GM12864 (cell line): ENCODE measurements at regions not wholly inside any gene's neighbourhood (a gene's known extent, or its start where the extent isn't known, plus 50 kb on each side); places are given as distances from the start of the nearest gene placed in this dataset.

ENCODE experiments used
- DNase-seq: peaks from one replicate; pipeline ENCODE4 v3.0.0-alpha.2; 2011; ENCODE audit warnings: low read depth
- H3K4me3 ChIP-seq: 2 replicates; pipeline ENCODE4 v1.5.1; 2011; ENCODE audit warnings: mild to moderate bottlenecking, low read depth, low read length, control low read depth
- TF ChIP-seq, protein P1 (sequence below): IDR thresholded peaks from 2 replicates; pipeline ENCODE4 v1.5.1; 2011; ENCODE audit warnings: low read depth, mild to moderate bottlenecking, moderate library complexity, low read length, control low read depth, inconsistent platforms; ENCODE audit errors: missing control alignments

DNA sequence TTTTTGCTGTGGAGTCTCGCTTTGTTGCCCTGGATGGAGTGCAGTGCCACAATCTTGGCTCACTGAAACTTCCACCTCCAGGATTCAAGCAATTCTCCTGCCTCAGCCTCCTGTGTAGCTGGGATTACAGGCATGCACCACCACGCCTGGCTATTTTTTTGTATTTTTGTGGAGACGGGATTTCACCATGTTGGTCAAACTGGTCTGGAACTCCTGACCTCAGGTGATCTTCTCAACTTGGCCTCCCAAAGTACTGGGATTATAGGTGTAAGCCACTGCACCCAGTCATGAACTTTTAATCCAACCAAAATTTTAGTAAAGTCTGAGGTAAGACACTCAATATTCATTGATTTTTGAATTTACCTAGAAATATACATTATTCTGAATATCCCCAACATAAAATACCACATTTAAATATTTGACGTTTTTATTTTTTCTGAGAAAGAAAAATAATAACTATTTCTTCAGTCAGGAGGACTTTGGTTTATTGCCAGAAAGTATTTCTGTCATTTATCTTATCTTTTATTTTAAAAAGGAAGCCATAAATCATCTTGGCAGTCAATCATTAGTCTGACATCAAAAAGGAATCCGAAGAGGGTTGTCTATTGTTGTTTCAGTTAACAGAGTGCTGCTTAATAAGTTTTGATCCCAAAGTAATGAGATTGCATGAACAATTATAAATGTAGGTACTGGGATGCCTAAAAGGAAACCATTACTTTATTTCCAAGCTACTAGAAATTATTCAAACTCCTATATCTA lies 102.2 kb upstream of the GRIA4 start:
- DNase-seq: no peak

DNA sequence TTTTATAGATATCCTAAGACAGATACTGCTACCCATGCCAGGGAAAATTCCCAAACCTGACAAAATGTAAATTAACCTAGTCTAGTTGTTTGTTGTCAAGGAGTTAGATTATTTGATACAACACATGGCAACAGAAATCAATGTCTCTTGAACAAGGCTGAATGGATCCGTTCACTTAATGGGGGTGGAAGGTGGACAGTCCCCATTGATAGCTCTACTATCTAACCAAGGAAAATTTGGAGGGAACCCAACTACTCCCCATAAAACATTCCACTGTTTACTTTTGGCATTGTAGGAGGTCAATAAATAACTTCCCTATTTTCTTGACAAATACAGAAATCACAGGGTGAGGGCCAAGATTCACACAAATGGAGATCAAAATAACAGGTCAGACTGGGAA lies 117.9 kb upstream of the GRIA4 start:
- H3K4me3 ChIP-seq: no peak overlapping the region
- TF ChIP-seq, protein P1, sequence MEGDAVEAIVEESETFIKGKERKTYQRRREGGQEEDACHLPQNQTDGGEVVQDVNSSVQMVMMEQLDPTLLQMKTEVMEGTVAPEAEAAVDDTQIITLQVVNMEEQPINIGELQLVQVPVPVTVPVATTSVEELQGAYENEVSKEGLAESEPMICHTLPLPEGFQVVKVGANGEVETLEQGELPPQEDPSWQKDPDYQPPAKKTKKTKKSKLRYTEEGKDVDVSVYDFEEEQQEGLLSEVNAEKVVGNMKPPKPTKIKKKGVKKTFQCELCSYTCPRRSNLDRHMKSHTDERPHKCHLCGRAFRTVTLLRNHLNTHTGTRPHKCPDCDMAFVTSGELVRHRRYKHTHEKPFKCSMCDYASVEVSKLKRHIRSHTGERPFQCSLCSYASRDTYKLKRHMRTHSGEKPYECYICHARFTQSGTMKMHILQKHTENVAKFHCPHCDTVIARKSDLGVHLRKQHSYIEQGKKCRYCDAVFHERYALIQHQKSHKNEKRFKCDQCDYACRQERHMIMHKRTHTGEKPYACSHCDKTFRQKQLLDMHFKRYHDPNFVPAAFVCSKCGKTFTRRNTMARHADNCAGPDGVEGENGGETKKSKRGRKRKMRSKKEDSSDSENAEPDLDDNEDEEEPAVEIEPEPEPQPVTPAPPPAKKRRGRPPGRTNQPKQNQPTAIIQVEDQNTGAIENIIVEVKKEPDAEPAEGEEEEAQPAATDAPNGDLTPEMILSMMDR: no peak
- no peak for DNase-seq

More for the DNA sequence above, 102.2 kb upstream of the GRIA4 start:
- TF ChIP-seq, protein P1: no peak
- H3K4me3 ChIP-seq: no peak overlapping the region

DNA sequence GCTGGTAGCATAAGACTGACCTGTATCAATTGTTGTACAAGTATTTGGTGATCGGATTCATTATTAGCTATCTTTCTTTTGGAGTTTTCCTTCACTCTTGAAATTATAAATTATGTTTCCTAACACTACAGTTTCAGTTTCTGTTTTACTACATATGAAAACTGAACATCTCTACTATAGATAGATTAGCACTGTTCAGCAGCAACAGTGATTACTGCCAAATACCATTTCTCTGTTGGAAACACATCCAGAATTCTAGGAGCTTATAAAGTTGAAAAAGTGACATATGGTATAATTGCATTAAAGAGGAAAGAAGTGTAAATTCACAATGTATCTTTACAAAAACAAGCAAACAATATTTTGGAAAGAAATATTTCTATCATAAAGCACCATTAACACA lies 118.5 kb upstream of the GRIA4 start:
- TF ChIP-seq, protein P1: no peak
- no peak for DNase-seq
- no peak overlapping the region for H3K4me3 ChIP-seq

DNA sequence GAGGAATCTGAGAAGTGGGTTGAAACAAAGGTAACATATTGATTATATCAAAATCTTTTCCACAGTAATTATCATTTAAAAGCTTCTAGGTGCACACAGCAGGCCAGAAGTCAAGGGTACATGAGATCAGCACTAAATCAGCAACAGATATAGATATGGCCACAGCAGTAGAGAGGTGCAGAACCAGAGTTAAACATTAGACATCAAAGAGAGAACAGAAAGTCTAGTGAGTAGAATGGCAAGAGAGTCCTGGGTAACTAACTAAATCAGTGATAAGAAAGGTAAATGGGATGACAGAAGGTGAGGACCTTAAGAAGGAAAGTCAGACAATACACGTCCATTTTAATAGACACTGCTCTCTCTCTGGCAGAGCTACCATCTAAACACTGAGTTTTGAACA lies 119.5 kb upstream of the GRIA4 start:
- H3K4me3 ChIP-seq: no peak overlapping the region
- no peak for DNase-seq
- TF ChIP-seq, protein P1: no peak

DNA sequence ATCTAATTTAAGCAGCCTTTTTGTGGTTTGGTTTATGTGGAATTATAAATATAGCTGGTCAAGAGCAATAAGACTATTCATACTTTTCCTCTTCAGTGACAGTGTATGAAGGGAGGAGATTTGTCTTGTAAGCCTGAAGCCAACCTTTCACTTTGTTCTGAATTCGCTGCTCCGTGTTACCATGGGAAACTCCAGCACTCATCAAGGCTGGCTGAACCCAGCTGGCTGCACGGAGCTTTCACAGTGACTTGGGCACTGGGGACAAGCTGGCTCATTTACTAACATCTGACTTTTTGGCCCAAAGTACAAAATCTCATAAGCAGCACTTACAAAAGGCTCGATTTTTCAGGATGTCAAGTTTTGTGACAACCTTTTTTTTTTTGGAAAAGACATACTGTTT lies 120.4 kb upstream of the GRIA4 start:
- no peak overlapping the region for H3K4me3 ChIP-seq
- TF ChIP-seq, protein P1: no peak
- no peak for DNase-seq

DNA sequence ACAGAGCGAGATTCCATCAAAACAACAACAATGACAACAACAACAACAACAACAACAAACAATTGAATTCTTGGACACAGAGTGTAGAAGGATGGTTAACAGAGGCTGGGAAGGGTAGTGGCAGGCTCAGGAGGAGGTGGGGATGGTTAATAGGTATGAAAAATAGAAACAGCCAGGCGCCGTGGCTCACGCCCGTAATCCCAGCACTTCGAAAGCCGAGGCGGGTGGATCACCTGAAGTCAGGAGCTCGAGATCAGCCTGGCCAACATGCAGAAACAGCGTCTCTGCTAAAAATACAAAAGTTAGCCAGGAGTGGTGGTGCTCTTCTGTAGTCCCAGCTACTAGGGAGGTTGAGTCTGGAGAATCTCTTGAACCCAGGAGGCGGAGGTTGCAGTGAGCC lies 122.9 kb upstream of the GRIA4 start:
- DNase-seq: no peak
- no peak overlapping the region for H3K4me3 ChIP-seq
- TF ChIP-seq, protein P1: no peak

DNA sequence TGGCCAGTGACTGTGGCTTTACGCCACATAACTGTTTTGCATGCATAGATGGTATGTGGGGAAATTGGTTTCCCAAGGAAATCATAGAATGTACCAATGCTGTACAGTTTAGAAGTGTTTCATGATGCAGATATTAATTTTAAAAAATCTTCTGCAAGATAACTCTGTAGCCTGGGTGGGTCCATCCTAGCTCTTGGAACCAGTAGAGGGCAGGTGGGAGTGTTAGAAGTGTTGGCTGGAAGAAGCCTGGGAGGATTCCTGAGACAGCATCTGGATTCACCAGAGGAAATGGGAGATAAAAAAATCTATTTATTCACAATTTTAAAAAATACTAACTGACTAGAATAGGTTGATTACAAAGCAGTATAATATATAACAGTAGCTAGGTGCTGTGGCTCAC lies 139.9 kb upstream of the GRIA4 start:
- no peak overlapping the region for H3K4me3 ChIP-seq
- DNase-seq: no peak
- TF ChIP-seq, protein P1: no peak
